HG02884 (cell line): ENCODE measurements at regions not wholly inside any gene's neighbourhood (a gene's known extent, or its start where the extent isn't known, plus 50 kb on each side); places are given as distances from the start of the nearest gene placed in this dataset.

Experiments
- ATAC-seq: cut with Tn5 transposase; IDR thresholded peaks from one replicate; pipeline ENCODE4 v1.9.1; 2021; ENCODE audit warnings: mild to moderate bottlenecking, moderate library complexity; ENCODE audit not compliant: unreplicated experiment

- no peak for ATAC-seq
Measured at GRCh38 chr3:72153477-72154314, 368.7 kb upstream of the PROK2 start.

DNA sequence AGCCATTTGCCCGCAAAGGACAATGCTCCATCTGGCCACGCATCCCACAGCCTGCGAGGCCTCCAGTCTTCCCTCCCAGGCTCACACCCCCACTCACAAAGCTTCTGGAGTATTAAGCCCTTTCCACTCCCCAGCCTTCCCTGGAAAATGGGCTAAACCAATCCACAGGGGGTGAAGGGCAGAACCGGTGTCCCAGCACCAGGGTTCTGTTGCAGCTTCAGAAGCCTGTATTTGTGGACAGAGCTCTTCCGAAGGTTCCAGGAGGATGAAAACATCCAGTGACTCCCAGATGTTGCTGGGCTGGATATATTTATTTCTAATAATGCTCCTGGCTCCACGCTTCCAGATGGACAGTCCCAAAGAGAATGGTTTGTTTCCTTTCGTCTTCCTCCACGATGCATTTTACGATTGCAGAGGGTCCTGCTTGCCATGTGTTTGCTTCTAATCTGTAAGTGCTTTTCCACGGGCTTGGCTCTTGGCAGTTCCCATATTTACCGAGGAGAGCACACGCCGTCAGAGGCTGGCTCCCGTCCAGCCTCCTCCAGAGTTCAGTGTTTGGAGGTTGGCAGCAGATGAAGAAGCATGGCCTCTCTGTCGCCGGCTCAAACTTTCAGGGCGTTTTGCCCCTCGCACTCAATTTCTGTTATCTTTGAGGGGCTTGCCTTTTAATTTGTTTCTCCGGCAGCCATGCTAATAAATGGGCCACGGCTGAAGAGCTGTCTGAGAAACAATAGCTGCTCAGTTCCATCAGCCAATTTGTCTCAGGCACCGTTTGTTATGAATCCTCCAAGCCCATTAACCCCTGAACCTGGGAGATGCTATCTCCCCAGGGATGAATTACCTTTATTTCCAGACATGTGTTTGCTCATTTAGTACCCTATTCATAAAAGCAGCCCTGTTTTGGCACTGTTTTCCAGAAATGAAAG, 367.9 kb upstream of the PROK2 start:
- ATAC-seq: no peak

GRCh38 chr3:72151465-72152238, 366.7 kb upstream of the PROK2 start:
- ATAC-seq: no peak

- ATAC-seq: no peak
Measured at GRCh38 chr3:72150634-72151412, 365.9 kb upstream of the PROK2 start.

GRCh38 chr3:72149645-72150300, 364.8 kb upstream of the PROK2 start:
- no peak for ATAC-seq

- ATAC-seq: no peak
Measured at GRCh38 chr3:72147600-72147999, 362.7 kb upstream of the PROK2 start.

GRCh38 chr3:72145506-72146380, 360.8 kb upstream of the PROK2 start:
- no peak for ATAC-seq

- no peak for ATAC-seq
Measured at GRCh38 chr3:72144773-72145505, 360.0 kb upstream of the PROK2 start.

DNA sequence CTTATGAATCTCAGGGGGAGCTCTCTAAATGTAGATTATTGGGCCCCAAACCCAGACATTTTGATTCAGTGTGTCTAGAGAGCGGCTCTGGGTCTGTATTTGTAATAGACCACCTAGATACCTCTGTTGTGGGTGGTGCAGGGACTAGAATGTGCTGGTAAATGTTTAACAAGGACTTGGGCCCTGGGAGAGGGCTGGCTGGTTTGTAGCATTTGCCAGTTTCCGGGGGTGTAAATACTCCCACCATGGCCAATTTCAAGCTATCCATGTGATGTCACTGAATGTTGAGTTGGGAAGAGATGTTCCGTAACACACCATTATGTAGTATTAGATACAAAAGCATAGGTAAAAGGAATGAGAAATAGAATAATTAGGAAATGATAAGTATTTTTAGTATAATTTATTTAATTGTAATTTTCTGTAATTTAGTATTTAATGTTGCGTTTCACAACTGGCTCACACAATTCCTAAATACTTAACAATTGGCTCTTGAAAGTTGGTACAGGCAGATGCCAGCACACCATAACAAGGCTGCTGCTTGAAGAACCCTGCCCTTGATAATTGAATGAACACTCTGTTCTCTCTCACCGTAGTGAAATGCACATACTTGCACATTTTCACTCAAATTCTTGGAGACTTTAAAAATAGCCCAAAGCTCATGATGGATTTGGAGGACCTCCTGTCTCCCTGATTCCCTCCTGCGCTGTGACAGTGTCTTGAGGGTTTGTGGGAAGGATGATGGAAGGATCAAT, 359.2 kb upstream of the PROK2 start:
- ATAC-seq: no peak

DNA sequence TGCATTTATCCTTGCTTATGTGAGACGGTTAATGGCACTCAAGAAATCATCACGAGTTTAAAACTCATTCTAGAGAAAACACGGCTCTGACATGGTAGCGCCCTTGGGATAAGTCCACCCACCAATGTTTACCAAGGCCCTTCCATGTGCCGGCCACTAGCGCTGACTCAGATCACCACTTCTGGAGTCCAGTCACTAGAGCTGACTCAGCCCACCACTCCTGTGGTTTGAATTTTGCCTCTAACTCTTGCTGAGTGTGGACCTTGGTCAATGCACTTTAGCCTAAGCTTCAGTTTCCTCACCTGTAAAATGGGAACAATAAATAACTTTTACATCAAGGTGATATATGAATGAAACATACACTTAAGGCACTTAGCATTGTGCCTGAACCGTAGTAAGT, 358.4 kb upstream of the PROK2 start:
- no peak for ATAC-seq

DNA sequence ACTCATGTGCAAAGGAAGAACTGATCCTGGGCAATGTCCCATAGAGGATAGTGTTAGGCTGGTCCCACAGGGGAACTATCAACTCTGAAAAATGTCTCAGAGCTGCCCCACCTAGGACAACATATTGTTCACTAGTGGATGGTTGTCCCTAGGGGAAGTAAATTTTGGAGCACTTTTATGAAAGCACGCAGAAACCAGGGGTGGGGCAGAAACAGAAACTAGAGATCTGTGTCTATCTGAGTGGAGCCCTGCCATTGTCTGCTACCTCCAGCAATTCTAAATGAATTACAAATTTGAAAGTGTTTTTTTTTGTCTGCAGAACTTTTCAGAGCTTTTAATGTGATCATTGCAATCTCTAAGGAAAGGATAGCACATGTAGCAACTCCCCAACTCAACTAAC, 357.1 kb upstream of the PROK2 start:
- no peak for ATAC-seq

- ATAC-seq: no peak
Measured at GRCh38 chr3:72141264-72141663, 356.3 kb upstream of the PROK2 start.

DNA sequence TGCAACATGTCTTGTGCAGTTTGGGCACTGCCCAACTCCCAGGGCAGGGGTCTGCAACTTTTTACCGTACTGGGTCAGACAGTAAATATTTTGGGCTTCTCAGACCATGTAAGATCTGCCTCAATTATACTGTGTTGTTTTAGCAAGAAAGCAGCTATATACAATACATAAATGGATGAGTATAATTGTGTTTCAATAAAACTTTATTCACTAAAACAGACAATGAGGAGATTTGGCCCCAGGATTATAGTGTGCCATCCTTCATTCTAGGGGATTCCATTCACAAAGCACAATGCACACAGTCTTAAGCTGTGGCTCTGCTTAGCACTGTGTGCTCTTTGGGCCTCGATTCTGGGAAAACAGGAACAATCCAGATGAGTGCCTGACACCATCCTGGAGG, 354.4 kb upstream of the PROK2 start:
- ATAC-seq: no peak

GRCh38 chr3:72137865-72138861, 353.2 kb upstream of the PROK2 start:
- ATAC-seq: peak; percentile 41

DNA sequence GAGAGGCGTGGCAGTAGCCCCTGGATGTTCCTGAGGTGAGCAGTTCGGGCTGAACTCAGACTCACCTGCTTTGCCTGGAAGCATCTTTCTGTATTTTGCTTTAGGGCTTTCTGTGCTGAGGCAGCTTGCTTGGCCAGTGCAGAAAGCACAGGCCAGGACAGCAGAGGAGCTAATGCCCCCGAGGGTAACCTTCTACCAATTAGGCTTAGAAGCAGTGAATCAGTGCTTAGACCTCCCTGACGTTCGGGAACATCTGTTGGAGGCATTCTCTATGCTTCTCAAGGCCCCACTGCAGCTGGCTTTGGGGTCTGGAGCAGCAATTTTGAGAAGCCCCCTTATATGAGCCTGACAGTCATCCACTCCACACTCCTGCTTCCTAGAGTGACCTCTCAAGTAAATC, 350.7 kb upstream of the PROK2 start:
- ATAC-seq: no peak

DNA sequence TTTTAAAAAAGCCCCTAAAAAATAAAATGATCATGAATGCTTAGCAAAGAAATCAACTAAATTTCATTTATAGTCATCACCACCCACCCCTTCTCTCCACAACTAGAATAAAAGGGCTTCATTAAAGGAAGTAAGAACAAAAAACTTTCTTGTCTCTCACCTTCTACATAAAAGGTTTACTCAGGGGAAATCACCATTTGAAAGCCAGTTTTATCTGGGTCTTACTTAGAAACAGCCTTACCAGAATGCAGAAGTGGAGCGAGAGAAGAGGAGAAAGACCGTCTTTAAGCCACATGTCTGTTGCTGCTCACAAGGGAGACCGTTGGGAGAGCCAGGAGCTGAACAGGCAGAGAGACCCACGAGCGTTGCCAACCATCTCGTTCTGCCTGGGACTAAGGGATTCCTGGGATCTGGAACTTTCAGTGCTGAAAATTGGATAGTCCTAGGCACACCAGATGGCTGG, 350.1 kb upstream of the PROK2 start:
- ATAC-seq: peak; percentile 69
